Stomach (tissue), 8 donors: ENCODE measurements at regions not wholly inside any gene's neighbourhood (a gene's known extent, or its start where the extent isn't known, plus 50 kb on each side); places are given as distances from the start of the nearest gene placed in this dataset.
A peak's percentile ranks its signal among the peaks of the same experiment; 100 is the strongest.

ENCODE experiments used
- DNase-seq, 2 donors: peaks; one replicate each; pipeline versions ENCODE4 v3.0.0 to v3.0.0-alpha.2; 2013 to 2019
- H3K27ac ChIP-seq, 5 donors: fragments of 200-600 bp in 4 of 5; sonication (generic) in 4 of 5; one replicate each; pipeline ENCODE4 v1.5.1; 2013 to 2019; ENCODE audit warnings: mild to moderate bottlenecking in 1 of 5, moderate library complexity in 1 of 5
- H3K27me3 ChIP-seq, 3 donors: fragments of 200-600 bp; sonication (generic); one replicate each; pipeline ENCODE4 v1.5.1; 2017 to 2019; ENCODE audit warnings: mixed run types in 1 of 3
- H3K36me3 ChIP-seq, 4 donors: fragments of 200-600 bp; sonication (generic); 1 replicate in 3 of 4; 2 replicates in 1 of 4; pipeline ENCODE4 v1.5.1; 2016 to 2019
- H3K4me1 ChIP-seq, 4 donors: fragments of 200-600 bp; sonication (generic); one replicate each; pipeline ENCODE4 v1.5.1; 2016 to 2019
- H3K4me3 ChIP-seq, 4 donors: fragments of 200-600 bp; sonication (generic) in 3 of 4; one replicate each; pipeline ENCODE4 v1.5.1; 2016 to 2019; ENCODE audit warnings: mild to moderate bottlenecking in 1 of 4
- H3K9me3 ChIP-seq, 4 donors: fragments of 200-600 bp; sonication (generic); one replicate each; pipeline ENCODE4 v1.5.1; 2016 to 2019
- EP300 ChIP-seq: sonication (generic); formaldehyde crosslinking; IDR thresholded peaks from one replicate; pipeline ENCODE4 v1.6.1; 2017; ENCODE audit warnings: antibody characterized with exemption
- POLR2A ChIP-seq, 4 donors: fragments of 450-650 bp; IDR thresholded peaks; one replicate each; pipeline ENCODE4 v1.6.1; 2016; ENCODE audit warnings: antibody characterized with exemption in 4 of 4, control low read depth in 2 of 4, mild to moderate bottlenecking in 1 of 4, moderate library complexity in 1 of 4
- POLR2AphosphoS5 ChIP-seq, 3 donors: sonication (generic); formaldehyde crosslinking; IDR thresholded peaks; one replicate each; pipeline ENCODE4 v1.6.1; 2016; ENCODE audit warnings: antibody characterized with exemption in 3 of 3
- WGBS, 5 donors: extraction: QIAGEN DNeasy Blood & Tissue Kit in 3 of 5; methylation state at CpG; one replicate each; pipeline versions ENCODE4 v1.1.5 to v1.1.7; 2013 to 2018; 5-methylcytosine and 5-hydroxymethylcytosine counted together
- intact Hi-C: fragments of 100-400 bp; cut with DNase I; formaldehyde crosslinking; loops from one replicate; pipeline ENCODE4 v1.15.1; 2023; ENCODE audit warnings: low total_unique reads
- TF ChIP-seq, protein P1 (sequence below), 7 experiments: fragments of 450-650 bp in 4 of 7; fragments of 200-600 bp in 3 of 7; sonication (generic) in 3 of 7; IDR thresholded peaks; one replicate each; pipeline ENCODE4 v1.5.1; 2016 to 2019; ENCODE audit warnings: antibody characterized with exemption in 7 of 7, control low read depth in 2 of 7, mild to moderate bottlenecking in 1 of 7
- donor health status: healthy with polysubstance abuse.
- donor health status: Bipolar disorder and iron deficiency.
- donor health status: healthy.

- H3K9me3 ChIP-seq, result no peaks in the 10 kb centered on the region
- no peaks in the 10 kb centered on the region for H3K27me3 ChIP-seq
- no peaks in the 10 kb centered on the region for H3K36me3 ChIP-seq
- intact Hi-C loops, result no loop called here
- TF ChIP-seq POLR2AphosphoS5 (IDR thresholded peaks at IDR 0.05) (no peak), EP300 (no peak)
- TF ChIP-seq, protein P1, sequence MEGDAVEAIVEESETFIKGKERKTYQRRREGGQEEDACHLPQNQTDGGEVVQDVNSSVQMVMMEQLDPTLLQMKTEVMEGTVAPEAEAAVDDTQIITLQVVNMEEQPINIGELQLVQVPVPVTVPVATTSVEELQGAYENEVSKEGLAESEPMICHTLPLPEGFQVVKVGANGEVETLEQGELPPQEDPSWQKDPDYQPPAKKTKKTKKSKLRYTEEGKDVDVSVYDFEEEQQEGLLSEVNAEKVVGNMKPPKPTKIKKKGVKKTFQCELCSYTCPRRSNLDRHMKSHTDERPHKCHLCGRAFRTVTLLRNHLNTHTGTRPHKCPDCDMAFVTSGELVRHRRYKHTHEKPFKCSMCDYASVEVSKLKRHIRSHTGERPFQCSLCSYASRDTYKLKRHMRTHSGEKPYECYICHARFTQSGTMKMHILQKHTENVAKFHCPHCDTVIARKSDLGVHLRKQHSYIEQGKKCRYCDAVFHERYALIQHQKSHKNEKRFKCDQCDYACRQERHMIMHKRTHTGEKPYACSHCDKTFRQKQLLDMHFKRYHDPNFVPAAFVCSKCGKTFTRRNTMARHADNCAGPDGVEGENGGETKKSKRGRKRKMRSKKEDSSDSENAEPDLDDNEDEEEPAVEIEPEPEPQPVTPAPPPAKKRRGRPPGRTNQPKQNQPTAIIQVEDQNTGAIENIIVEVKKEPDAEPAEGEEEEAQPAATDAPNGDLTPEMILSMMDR (IDR thresholded peaks at IDR 0.05), result no peak
- H3K27ac ChIP-seq, result no peak overlapping the region
- H3K4me1 ChIP-seq, result no peaks in the 10 kb centered on the region
- H3K4me3 ChIP-seq, result no peak overlapping the region
- no peak for DNase-seq
- WGBS, 5 donors, result 76 to 90% (median 87%) methylated on average over 2 of the region's 2 CpGs
Measured at GRCh38 chr1:118564961-118565703, 380.1 kb upstream of the SPAG17 start.

- TF ChIP-seq, protein P1 (IDR thresholded peaks at IDR 0.05), result no peak
- TF ChIP-seq POLR2A (IDR thresholded peaks at IDR 0.05) (no peak), POLR2AphosphoS5 (IDR thresholded peaks at IDR 0.05) (no peak), EP300 (no peak)
- Histone ChIP-seq H3K4me3 (no peak overlapping the region), H3K36me3 (no peaks in the 10 kb centered on the region), H3K27ac (no peak overlapping the region), H3K4me1 (no peaks in the 10 kb centered on the region), H3K27me3 (no peaks in the 10 kb centered on the region), H3K9me3 (no peaks in the 10 kb centered on the region)
- intact Hi-C loops, result no loop called here
- 40 to 53% (median 44%) methylated on average over 6 of the region's 6 CpGs for WGBS, 5 donors
- peak in 1 of 2 donors; percentile 20 for DNase-seq
Measured at GRCh38 chr1:118563981-118564951, 379.2 kb upstream of the SPAG17 start.

- Histone ChIP-seq H3K27me3 (no peaks in the 10 kb centered on the region), H3K27ac (no peak overlapping the region), H3K4me3 (no peak overlapping the region), H3K9me3 (peaks cover 0 to 3% (median 0%) of the 10 kb centered on the region in 4 donors), H3K4me1 (no peaks in the 10 kb centered on the region), H3K36me3 (no peaks in the 10 kb centered on the region)
- no peak for DNase-seq
- WGBS, 5 donors, result 71 to 79% (median 76%) methylated on average over 3 of the region's 3 CpGs
- intact Hi-C loops, result no loop called here
- TF ChIP-seq EP300 (no peak), POLR2A (IDR thresholded peaks at IDR 0.05) (no peak), POLR2AphosphoS5 (IDR thresholded peaks at IDR 0.05) (no peak)
- TF ChIP-seq, protein P1 (IDR thresholded peaks at IDR 0.05), result no peak
Measured at GRCh38 chr1:118558933-118559332, 373.9 kb upstream of the SPAG17 start.

DNA sequence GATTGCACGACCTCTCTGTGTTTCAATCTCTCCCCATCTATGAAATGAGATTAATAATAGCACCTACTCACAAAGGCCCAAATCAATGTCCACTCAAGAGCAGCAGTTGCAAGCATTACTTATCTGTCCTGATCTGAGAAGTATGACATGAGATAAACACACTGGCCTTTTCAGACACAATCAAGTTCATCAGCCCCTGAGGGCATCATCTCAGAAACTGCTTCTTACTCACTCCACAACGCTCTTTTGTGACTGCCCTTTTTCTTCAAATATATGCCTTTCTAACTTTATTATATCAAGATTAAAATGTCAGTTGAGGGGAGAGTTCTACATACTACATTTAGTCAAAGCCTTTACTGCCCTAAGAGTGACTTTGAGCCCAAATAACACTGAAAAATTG, 371.9 kb upstream of the SPAG17 start:
- TF ChIP-seq EP300, result no peak
- no peak for TF ChIP-seq POLR2AphosphoS5 (IDR thresholded peaks at IDR 0.05)
- TF ChIP-seq, protein P1 (IDR thresholded peaks at IDR 0.05), result no peak
- no peak for TF ChIP-seq POLR2A (IDR thresholded peaks at IDR 0.05)
- no peak overlapping the region for H3K27ac ChIP-seq
- intact Hi-C loops, result no loop called here
- no peaks in the 10 kb centered on the region for H3K36me3 ChIP-seq
- no peak overlapping the region for H3K4me3 ChIP-seq
- DNase-seq, result no peak
- no peaks in the 10 kb centered on the region for H3K27me3 ChIP-seq
- H3K9me3 ChIP-seq, result peaks cover 0 to 9% (median 3%) of the 10 kb centered on the region in 4 donors
- no peaks in the 10 kb centered on the region for H3K4me1 ChIP-seq
- 46 to 57% (median 50%) methylated on average over 2 of the region's 2 CpGs for WGBS, 5 donors
